Nephron (organoid): ENCODE measurements at regions not wholly inside any gene's neighbourhood (a gene's known extent, or its start where the extent isn't known, plus 50 kb on each side); places are given as distances from the start of the nearest gene placed in this dataset.

Experiments
- H3K27ac Mint-ChIP-seq, 3 experiments: 2 replicates each; pipeline ENCODE4 v1.8.0; 2020; ENCODE audit warnings: mixed read lengths in 3 of 3, mild to moderate bottlenecking in 2 of 3, moderate library complexity in 1 of 3
- H3K27me3 Mint-ChIP-seq: 2 replicates; pipeline ENCODE4 v1.8.0; 2021; ENCODE audit warnings: low read depth, mild to moderate bottlenecking, moderate library complexity, mixed read lengths
- H3K36me3 Mint-ChIP-seq: 2 replicates; pipeline ENCODE4 v1.8.0; 2020; ENCODE audit warnings: low read depth, mixed read lengths
- H3K4me1 Mint-ChIP-seq: 2 replicates; pipeline ENCODE4 v1.8.0; 2020; ENCODE audit warnings: mixed read lengths
- H3K4me3 Mint-ChIP-seq, 3 experiments: 2 replicates each; pipeline ENCODE4 v1.8.0; 2020; ENCODE audit warnings: mild to moderate bottlenecking in 3 of 3, mixed read lengths in 3 of 3, moderate library complexity in 2 of 3
- H3K9me3 Mint-ChIP-seq: 2 replicates; pipeline ENCODE4 v1.8.0; 2020; ENCODE audit warnings: mixed read lengths
- TF ChIP-seq, protein P1 (sequence below), 3 experiments: fragments of 200-600 bp; sonication (generic); IDR thresholded peaks; one replicate each; pipeline ENCODE4 v1.5.0; 2021; ENCODE audit warnings: antibody characterized with exemption in 3 of 3; ENCODE audit not compliant: unreplicated experiment in 3 of 3

DNA sequence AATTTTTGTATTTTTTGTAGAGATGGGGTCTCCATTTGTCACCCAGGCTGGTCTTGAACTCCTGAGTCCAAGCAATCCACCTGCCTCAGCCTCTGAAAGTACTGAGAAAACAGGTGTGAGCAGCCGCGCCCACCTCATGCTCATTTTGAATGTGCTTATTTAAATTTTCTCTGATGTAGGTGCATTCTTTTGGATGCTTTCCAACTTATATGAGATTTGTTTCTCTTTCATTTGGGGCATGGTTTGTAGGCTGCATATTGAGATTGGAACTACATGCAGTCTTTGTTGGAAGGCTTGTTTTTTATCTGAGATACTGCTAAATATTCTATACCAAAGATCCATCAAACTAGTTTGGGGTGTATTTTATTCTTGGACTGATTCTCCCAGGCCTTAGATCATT lies 81.0 kb upstream of the IVNS1ABP start:
- no peaks in the 10 kb centered on the region for H3K4me1 Mint-ChIP-seq
- H3K27me3 Mint-ChIP-seq, result no peaks in the 10 kb centered on the region
- H3K36me3 Mint-ChIP-seq, result no peaks in the 10 kb centered on the region
- H3K4me3 Mint-ChIP-seq, result no peak overlapping the region
- TF ChIP-seq, protein P1, sequence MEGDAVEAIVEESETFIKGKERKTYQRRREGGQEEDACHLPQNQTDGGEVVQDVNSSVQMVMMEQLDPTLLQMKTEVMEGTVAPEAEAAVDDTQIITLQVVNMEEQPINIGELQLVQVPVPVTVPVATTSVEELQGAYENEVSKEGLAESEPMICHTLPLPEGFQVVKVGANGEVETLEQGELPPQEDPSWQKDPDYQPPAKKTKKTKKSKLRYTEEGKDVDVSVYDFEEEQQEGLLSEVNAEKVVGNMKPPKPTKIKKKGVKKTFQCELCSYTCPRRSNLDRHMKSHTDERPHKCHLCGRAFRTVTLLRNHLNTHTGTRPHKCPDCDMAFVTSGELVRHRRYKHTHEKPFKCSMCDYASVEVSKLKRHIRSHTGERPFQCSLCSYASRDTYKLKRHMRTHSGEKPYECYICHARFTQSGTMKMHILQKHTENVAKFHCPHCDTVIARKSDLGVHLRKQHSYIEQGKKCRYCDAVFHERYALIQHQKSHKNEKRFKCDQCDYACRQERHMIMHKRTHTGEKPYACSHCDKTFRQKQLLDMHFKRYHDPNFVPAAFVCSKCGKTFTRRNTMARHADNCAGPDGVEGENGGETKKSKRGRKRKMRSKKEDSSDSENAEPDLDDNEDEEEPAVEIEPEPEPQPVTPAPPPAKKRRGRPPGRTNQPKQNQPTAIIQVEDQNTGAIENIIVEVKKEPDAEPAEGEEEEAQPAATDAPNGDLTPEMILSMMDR (IDR thresholded peaks at IDR 0.05; ENCODE audit: unreplicated experiment in 3 of 3), result no peak
- H3K9me3 Mint-ChIP-seq, result no peaks in the 10 kb centered on the region
- no peak overlapping the region for H3K27ac Mint-ChIP-seq

DNA sequence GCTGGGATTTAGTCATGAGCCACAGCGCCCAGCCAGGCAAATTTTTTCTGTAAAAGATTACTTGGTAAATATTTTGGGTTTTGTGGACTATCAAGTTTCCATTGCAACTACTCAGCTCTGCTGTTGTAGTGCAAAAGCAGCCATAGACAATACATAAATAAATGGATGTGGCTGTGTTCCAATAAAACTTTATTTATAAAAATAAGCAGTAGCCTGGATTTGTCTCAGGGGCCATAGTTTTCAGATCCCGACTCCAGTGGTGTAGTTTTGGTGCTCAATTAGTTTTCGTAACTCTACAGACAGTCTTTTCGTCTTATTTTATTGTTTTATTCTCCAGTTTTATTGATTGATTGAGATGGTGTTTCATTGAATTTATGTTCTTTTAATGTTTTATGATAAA lies 80.1 kb upstream of the IVNS1ABP start:
- H3K36me3 Mint-ChIP-seq, result no peaks in the 10 kb centered on the region
- H3K27me3 Mint-ChIP-seq, result no peaks in the 10 kb centered on the region
- H3K4me1 Mint-ChIP-seq, result no peaks in the 10 kb centered on the region
- no peak overlapping the region for H3K4me3 Mint-ChIP-seq
- TF ChIP-seq, protein P1 (IDR thresholded peaks at IDR 0.05; ENCODE audit: unreplicated experiment in 3 of 3), result no peak
- no peaks in the 10 kb centered on the region for H3K9me3 Mint-ChIP-seq
- H3K27ac Mint-ChIP-seq, result no peak overlapping the region

DNA sequence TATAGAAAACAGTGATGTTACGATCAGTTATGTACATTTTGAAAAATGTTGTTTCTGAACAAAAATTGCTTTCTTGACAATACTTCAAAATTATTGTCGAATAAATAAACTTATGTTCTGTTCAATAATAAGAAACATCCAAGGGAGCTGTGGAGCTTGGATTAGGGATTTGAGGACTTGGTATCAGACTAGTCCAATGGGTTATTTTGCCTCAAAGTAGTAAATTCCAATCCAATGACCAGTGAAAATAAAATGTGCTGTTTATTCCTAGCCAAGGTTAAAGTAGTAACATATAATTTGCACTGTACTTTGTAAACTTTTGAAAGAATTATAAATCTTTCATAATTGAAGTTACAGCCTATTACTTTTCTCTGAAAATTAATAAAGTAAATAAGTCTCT lies 79.1 kb upstream of the IVNS1ABP start:
- Mint-ChIP-seq H3K9me3 (no peaks in the 10 kb centered on the region), H3K4me3 (no peak overlapping the region), H3K27me3 (no peaks in the 10 kb centered on the region), H3K36me3 (no peaks in the 10 kb centered on the region), H3K4me1 (no peaks in the 10 kb centered on the region), H3K27ac (no peak overlapping the region)
- TF ChIP-seq, protein P1 (IDR thresholded peaks at IDR 0.05; ENCODE audit: unreplicated experiment in 3 of 3), result no peak

DNA sequence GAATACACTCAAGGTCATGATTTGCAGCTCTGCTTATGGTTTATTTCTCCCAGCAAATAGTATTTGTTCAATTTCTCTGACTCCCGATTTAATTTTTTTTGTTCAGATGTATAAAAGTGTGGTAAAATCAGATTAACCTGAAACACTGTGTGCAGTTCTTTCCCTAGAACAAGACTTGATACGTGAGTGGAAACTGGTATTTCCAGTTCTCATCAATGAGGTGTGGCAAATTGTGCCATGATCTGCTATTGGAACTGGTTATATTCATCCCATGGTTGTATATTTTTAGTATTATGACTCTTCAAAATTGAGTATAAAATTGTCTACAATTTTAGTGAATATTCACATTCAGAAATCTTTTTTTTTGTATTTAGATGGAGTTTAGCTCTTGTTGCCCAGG lies 76.8 kb upstream of the IVNS1ABP start:
- no peaks in the 10 kb centered on the region for H3K27me3 Mint-ChIP-seq
- H3K4me1 Mint-ChIP-seq, result no peaks in the 10 kb centered on the region
- TF ChIP-seq, protein P1 (IDR thresholded peaks at IDR 0.05; ENCODE audit: unreplicated experiment in 3 of 3), result no peak
- no peaks in the 10 kb centered on the region for H3K36me3 Mint-ChIP-seq
- H3K4me3 Mint-ChIP-seq, result no peak overlapping the region
- H3K9me3 Mint-ChIP-seq, result no peaks in the 10 kb centered on the region
- peak overlapping the region; percentile 12 to 67 (median 35) for H3K27ac Mint-ChIP-seq

DNA sequence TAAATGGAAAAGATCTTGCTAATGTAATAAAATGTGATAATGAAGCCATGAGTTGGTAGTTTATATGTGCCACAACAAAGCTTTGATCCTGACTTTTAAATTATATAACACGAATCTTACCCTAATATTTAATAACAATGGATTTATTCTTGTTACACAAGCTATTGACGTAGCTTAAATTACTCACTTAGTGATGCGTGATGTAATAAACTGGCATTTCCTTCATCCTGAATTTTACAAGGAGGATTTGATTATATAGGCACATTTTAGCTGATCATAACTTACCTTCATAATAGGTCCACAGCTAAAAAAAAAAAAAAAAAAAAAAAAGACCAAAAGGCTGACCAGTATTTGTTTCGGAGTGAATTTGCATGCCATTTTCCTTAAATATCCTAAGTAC lies 76.2 kb upstream of the IVNS1ABP start:
- TF ChIP-seq, protein P1 (IDR thresholded peaks at IDR 0.05; ENCODE audit: unreplicated experiment in 3 of 3), result no peak
- H3K4me1 Mint-ChIP-seq, result no peaks in the 10 kb centered on the region
- H3K9me3 Mint-ChIP-seq, result no peaks in the 10 kb centered on the region
- no peaks in the 10 kb centered on the region for H3K36me3 Mint-ChIP-seq
- no peaks in the 10 kb centered on the region for H3K27me3 Mint-ChIP-seq
- H3K4me3 Mint-ChIP-seq, result no peak overlapping the region
- peak overlapping the region in 2 of 3 experiments; percentile 35 to 67 for H3K27ac Mint-ChIP-seq

DNA sequence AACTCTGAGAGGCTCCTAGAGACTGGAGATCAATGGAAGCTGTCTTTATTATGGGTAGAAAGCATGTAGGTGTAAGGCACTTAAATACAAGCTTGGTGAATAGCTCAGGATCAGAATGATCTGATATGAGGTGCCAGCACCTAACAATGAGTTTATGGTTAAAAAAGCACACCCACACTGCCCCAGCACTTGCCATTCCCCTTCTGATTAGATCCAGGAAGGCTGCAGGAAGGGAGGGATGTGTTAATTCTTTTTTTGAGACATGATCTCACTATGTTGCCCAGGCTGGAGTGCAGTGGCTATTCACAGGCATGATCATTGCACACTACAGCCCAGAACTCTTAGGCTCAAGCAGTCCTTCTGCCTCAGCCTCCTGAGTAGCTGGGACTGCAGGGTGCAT lies 71.8 kb upstream of the IVNS1ABP start:
- Mint-ChIP-seq H3K27ac (no peak overlapping the region), H3K9me3 (peaks cover 7% of the 10 kb centered on the region), H3K4me3 (no peak overlapping the region), H3K36me3 (peaks cover 4% of the 10 kb centered on the region), H3K4me1 (no peaks in the 10 kb centered on the region), H3K27me3 (no peaks in the 10 kb centered on the region)
- TF ChIP-seq, protein P1 (IDR thresholded peaks at IDR 0.05; ENCODE audit: unreplicated experiment in 3 of 3), result no peak
